A172 (cell line): ENCODE measurements at regions not wholly inside any gene's neighbourhood (a gene's known extent, or its start where the extent isn't known, plus 50 kb on each side); places are given as distances from the start of the nearest gene placed in this dataset.
A peak's percentile ranks its signal among the peaks of the same experiment; 100 is the strongest.

Source experiments
- DNase-seq: peaks from one replicate; pipeline ENCODE4 v3.0.0-alpha.2; 2015; ENCODE audit warnings: low spot score

GRCh38 chr14:100438678-100439592, 115.8 kb downstream of the SLC25A47 start:
- DNase-seq: peak; percentile 87

- DNase-seq: peak; percentile 53
Observed at GRCh38 chr14:100439781-100440180, 116.6 kb downstream of the SLC25A47 start.

- DNase-seq: peak; percentile 70
Observed at GRCh38 chr14:100440207-100440631, 117.1 kb downstream of the SLC25A47 start.

GRCh38 chr14:100440758-100441203, 117.6 kb downstream of the SLC25A47 start:
- DNase-seq: no peak

- DNase-seq: no peak
Observed at GRCh38 chr14:100441271-100441947, 118.3 kb downstream of the SLC25A47 start.

GRCh38 chr14:100442036-100442435, 118.9 kb downstream of the SLC25A47 start:
- no peak for DNase-seq

- DNase-seq: no peak
Observed at GRCh38 chr14:100442498-100443490, 119.7 kb downstream of the SLC25A47 start.

GRCh38 chr14:100443603-100444002, 120.5 kb downstream of the SLC25A47 start:
- peak; percentile 61 for DNase-seq

- DNase-seq: no peak
Observed at GRCh38 chr14:100445436-100446088, 122.4 kb downstream of the SLC25A47 start.

- DNase-seq: peak; percentile 55
Observed at GRCh38 chr14:100446572-100446971, 123.4 kb downstream of the SLC25A47 start.

GRCh38 chr14:100448376-100448775, 125.2 kb downstream of the SLC25A47 start:
- DNase-seq: no peak

GRCh38 chr14:100449225-100449987, 126.3 kb downstream of the SLC25A47 start:
- DNase-seq: no peak

GRCh38 chr14:100450049-100450448, 126.9 kb downstream of the SLC25A47 start:
- DNase-seq: no peak

GRCh38 chr14:100450736-100451135, 127.6 kb downstream of the SLC25A47 start:
- no peak for DNase-seq

- no peak for DNase-seq
Observed at GRCh38 chr14:100451264-100451663, 128.1 kb downstream of the SLC25A47 start.

GRCh38 chr14:100453930-100454329, 130.8 kb downstream of the SLC25A47 start:
- no peak for DNase-seq

- no peak for DNase-seq
Observed at GRCh38 chr14:100454437-100454836, 131.3 kb downstream of the SLC25A47 start.

GRCh38 chr14:100463937-100464336, 123.3 kb downstream of the BEGAIN start:
- no peak for DNase-seq

- DNase-seq: no peak
Observed at GRCh38 chr14:100466111-100466856, 120.9 kb downstream of the BEGAIN start.
